ENCODE measurements at regions not wholly inside any gene's neighbourhood (a gene's known extent, or its start where the extent isn't known, plus 50 kb on each side); places are given as distances from the start of the nearest gene placed in this dataset.

GRCh38 chr9:18092138-18092537 is 381.8 kb upstream of the ADAMTSL1 start:
- DNase-seq (no peak), ATAC-seq (ENCODE audit: low read depth) (no peak)
- Mint-ChIP-seq H3K27ac (no peak overlapping the region), H3K9me3 (peaks cover 2% of the 10 kb centered on the region), H3K4me1 (no peaks in the 10 kb centered on the region), H3K36me3 (ENCODE audit: low read depth) (no peaks in the 10 kb centered on the region), H3K27me3 (no peaks in the 10 kb centered on the region), H3K4me3 (no peak overlapping the region)
- TF ChIP-seq, protein P1, sequence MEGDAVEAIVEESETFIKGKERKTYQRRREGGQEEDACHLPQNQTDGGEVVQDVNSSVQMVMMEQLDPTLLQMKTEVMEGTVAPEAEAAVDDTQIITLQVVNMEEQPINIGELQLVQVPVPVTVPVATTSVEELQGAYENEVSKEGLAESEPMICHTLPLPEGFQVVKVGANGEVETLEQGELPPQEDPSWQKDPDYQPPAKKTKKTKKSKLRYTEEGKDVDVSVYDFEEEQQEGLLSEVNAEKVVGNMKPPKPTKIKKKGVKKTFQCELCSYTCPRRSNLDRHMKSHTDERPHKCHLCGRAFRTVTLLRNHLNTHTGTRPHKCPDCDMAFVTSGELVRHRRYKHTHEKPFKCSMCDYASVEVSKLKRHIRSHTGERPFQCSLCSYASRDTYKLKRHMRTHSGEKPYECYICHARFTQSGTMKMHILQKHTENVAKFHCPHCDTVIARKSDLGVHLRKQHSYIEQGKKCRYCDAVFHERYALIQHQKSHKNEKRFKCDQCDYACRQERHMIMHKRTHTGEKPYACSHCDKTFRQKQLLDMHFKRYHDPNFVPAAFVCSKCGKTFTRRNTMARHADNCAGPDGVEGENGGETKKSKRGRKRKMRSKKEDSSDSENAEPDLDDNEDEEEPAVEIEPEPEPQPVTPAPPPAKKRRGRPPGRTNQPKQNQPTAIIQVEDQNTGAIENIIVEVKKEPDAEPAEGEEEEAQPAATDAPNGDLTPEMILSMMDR (IDR thresholded peaks at IDR 0.05) = no peak
- CTCF ChIA-PET = no interaction called here
- intact Hi-C loops (cut with micrococcal nuclease) = no loop called here
- POLR2A ChIA-PET = no interaction called here

DNA sequence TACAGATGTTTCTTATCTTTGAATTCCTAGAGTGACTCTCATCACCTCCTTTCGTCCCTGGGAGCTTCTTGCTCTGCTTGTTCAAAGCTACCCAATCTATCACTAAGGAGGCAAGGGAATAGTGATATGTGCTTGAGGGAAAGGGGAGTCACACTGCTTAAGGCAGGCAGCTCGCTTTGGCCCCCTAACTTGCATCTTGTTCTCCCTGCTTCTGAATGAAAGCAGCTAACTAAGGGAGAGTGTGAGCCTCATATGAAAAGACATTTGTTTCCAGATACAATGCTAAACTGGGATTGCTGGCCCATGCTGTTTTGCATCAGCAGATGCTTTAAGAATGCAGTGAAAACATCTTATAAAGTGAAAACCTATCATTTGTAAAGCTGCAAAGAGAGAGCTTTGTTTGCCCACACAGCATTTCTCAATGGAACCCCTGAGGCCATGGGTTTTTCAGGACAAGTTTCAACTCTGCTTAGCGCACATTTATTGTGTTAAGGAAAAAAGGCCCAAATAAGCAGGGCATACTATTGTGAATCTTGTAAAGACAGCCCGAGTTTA is 367.9 kb upstream of the ADAMTSL1 start:
- CTCF ChIA-PET = no interaction called here
- H3K36me3 Mint-ChIP-seq (ENCODE audit: low read depth) = no peaks in the 10 kb centered on the region
- intact Hi-C loops (cut with micrococcal nuclease) = no loop called here

DNA sequence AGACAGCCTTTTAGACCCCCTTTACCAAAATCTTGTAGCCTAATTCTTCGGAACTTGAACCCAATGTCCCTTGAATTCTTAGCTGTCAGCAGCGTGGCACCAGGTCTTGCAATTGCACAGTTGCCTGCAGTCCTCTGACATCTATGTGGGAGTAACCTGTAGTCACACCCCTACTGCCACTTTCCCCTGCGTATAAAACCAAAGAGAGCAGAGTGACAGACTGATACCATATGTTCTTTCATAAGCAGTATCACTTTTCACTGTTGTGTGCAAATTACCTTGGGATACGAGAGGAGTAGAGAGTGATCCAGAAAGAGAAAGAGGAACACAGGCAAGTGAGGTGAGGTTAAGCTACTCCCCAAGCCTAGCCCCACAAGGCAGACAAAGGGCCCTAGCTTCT is 364.3 kb upstream of the ADAMTSL1 start:
- CTCF ChIA-PET = no interaction called here
- no peaks in the 10 kb centered on the region for H3K36me3 Mint-ChIP-seq (ENCODE audit: low read depth)
- POLR2A ChIA-PET = no interaction called here

More for the DNA sequence above, 367.9 kb upstream of the ADAMTSL1 start:
- Mint-ChIP-seq H3K4me1 (no peaks in the 10 kb centered on the region), H3K27ac (no peak overlapping the region), H3K9me3 (no peaks in the 10 kb centered on the region), H3K27me3 (no peaks in the 10 kb centered on the region), H3K4me3 (no peak overlapping the region)
- DNase-seq (no peak), ATAC-seq (ENCODE audit: low read depth) (no peak)
- POLR2A ChIA-PET = no interaction called here
- TF ChIP-seq, protein P1 (IDR thresholded peaks at IDR 0.05) = no peak

DNA sequence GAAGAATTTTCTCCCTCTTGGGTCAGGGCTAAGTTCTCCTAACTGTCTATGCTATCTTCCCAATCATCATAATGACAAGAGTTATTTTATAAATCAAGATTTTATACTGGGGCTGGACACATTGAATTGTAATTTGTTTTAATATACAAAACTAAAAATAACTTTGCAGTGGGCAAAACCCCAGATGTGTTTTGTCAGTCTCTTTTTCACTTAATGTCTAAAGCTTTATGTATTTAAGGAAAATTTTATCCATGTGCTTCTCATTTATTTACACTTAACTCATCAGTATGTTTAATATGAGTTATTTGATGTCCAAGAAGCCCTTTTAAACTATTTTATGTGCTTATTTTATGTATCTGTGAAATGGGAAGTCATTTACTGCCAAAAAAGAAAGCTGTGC is 362.8 kb upstream of the ADAMTSL1 start:
- Mint-ChIP-seq H3K4me3 (no peak overlapping the region), H3K9me3 (peaks cover 2% of the 10 kb centered on the region), H3K36me3 (ENCODE audit: low read depth) (no peaks in the 10 kb centered on the region), H3K27me3 (no peaks in the 10 kb centered on the region), H3K4me1 (no peaks in the 10 kb centered on the region), H3K27ac (no peak overlapping the region)
- TF ChIP-seq, protein P1 (IDR thresholded peaks at IDR 0.05) = no peak
- DNase-seq (no peak), ATAC-seq (ENCODE audit: low read depth) (no peak)
- intact Hi-C loops (cut with micrococcal nuclease) = no loop called here
- ChIA-PET POLR2A (no interaction called here), CTCF (no interaction called here)

More for the DNA sequence above, 364.3 kb upstream of the ADAMTSL1 start:
- peaks cover 2% of the 10 kb centered on the region for H3K9me3 Mint-ChIP-seq
- H3K27ac Mint-ChIP-seq = no peak overlapping the region
- ATAC-seq (ENCODE audit: low read depth) (no peak), DNase-seq (no peak)
- no peaks in the 10 kb centered on the region for H3K27me3 Mint-ChIP-seq
- intact Hi-C loops (cut with micrococcal nuclease) = no loop called here
- TF ChIP-seq, protein P1 (IDR thresholded peaks at IDR 0.05) = no peak
- H3K4me3 Mint-ChIP-seq = no peak overlapping the region
- H3K4me1 Mint-ChIP-seq = no peaks in the 10 kb centered on the region

- H3K27ac Mint-ChIP-seq = no peak overlapping the region
- no peak for DNase-seq
- TF ChIP-seq, protein P1 (IDR thresholded peaks at IDR 0.05) = no peak
- H3K4me1 Mint-ChIP-seq = no peaks in the 10 kb centered on the region
- ChIA-PET CTCF (no interaction called here), POLR2A (no interaction called here)
- no peak overlapping the region for H3K4me3 Mint-ChIP-seq
- intact Hi-C loops (cut with micrococcal nuclease) = no loop called here
- no peaks in the 10 kb centered on the region for H3K27me3 Mint-ChIP-seq
- H3K36me3 Mint-ChIP-seq (ENCODE audit: low read depth) = no peaks in the 10 kb centered on the region
- ATAC-seq (ENCODE audit: low read depth) = no peak
- H3K9me3 Mint-ChIP-seq = peaks cover 2% of the 10 kb centered on the region
Measured at GRCh38 chr9:18114559-18115475, 359.1 kb upstream of the ADAMTSL1 start.

Data from activated B cell treated with CpG ODN at 0.5 μM for 24 hours (primary cell).